Karpas-422 (cell line): ENCODE measurements at regions not wholly inside any gene's neighbourhood (a gene's known extent, or its start where the extent isn't known, plus 50 kb on each side); places are given as distances from the start of the nearest gene placed in this dataset.
"Not testable (repeated sequence)": the region's sequence is repeated elsewhere in the genome, so short reads cannot be mapped to it uniquely, and the experiment has no call there.

Source experiments
- DNase-seq: peaks from one replicate; pipeline ENCODE4 v3.0.0-alpha.2; 2015
- H2AFZ ChIP-seq: fragments of 200-600 bp; sonication (generic); 2 replicates; pipeline ENCODE4 v1.6.1; 2014; ENCODE audit warnings: antibody characterized with exemption, low read length, mixed read lengths
- H3K27ac ChIP-seq: fragments of 200-600 bp; sonication (generic); 2 replicates; pipeline ENCODE4 v1.5.1; 2014; ENCODE audit warnings: mild to moderate bottlenecking, low read length, moderate library complexity
- H3K27me3 ChIP-seq: fragments of 200-600 bp; sonication (generic); 2 replicates; pipeline ENCODE4 v1.6.1; 2014; ENCODE audit warnings: low read length, mixed read lengths
- H3K36me3 ChIP-seq: fragments of 200-600 bp; sonication (generic); 2 replicates; pipeline ENCODE4 v1.6.1; 2014; ENCODE audit warnings: low read length, mixed read lengths; ENCODE audit not compliant: insufficient read depth
- H3K4me1 ChIP-seq: fragments of 200-600 bp; sonication (generic); 2 replicates; pipeline ENCODE4 v1.6.1; 2014; ENCODE audit warnings: mild to moderate bottlenecking, low read length, mixed read lengths
- H3K4me2 ChIP-seq: fragments of 200-600 bp; sonication (generic); 2 replicates; pipeline ENCODE4 v1.6.1; 2014; ENCODE audit warnings: low read length, low read depth, mild to moderate bottlenecking; ENCODE audit not compliant: poor library complexity, severe bottlenecking
- H3K4me3 ChIP-seq: fragments of 200-600 bp; sonication (generic); 2 replicates; pipeline ENCODE4 v1.5.1; 2014; ENCODE audit warnings: mild to moderate bottlenecking, antibody characterized with exemption, low read length, mixed read lengths
- H3K79me2 ChIP-seq: fragments of 200-600 bp; sonication (generic); 2 replicates; pipeline ENCODE4 v1.6.1; 2014; ENCODE audit warnings: mild to moderate bottlenecking, low read length, mixed read lengths
- H3K9ac ChIP-seq: fragments of 200-600 bp; sonication (generic); 2 replicates; pipeline ENCODE4 v1.6.0; 2014; ENCODE audit warnings: low read length
- H3K9me2 ChIP-seq: fragments of 200-600 bp; sonication (generic), shearing (Covaris generic); replicated peaks from 2 replicates; pipeline ENCODE4 v1.6.0; 2014; ENCODE audit warnings: mild to moderate bottlenecking, low read length, moderate library complexity; ENCODE audit not compliant: insufficient read depth
- H3K9me3 ChIP-seq: fragments of 300-700, 200-600 bp; sonication (generic); 2 replicates; pipeline ENCODE4 v1.6.1; 2014; ENCODE audit warnings: low read length, mixed read lengths
- H4K20me1 ChIP-seq: fragments of 200-600 bp; sonication (generic); 2 replicates; pipeline ENCODE4 v1.6.1; 2014; ENCODE audit warnings: mild to moderate bottlenecking, antibody characterized with exemption, low read length, low read depth; ENCODE audit not compliant: insufficient read depth

- H3K9me3 ChIP-seq, H3K4me3 ChIP-seq, H3K27ac ChIP-seq, H3K4me2 ChIP-seq, H3K79me2 ChIP-seq, DNase-seq, H3K36me3 ChIP-seq, H4K20me1 ChIP-seq, H3K4me1 ChIP-seq, H3K27me3 ChIP-seq, H3K9me2 ChIP-seq, H2AFZ ChIP-seq, H3K9ac ChIP-seq: not testable (repeated sequence)
Measured at GRCh38 chr10:60581782-60582181, 192.1 kb upstream of the ANK3 start.

GRCh38 chr10:60578217-60578616, 188.5 kb upstream of the ANK3 start:
- Histone ChIP-seq H3K36me3 (no peaks in the 10 kb centered on the region), H3K4me2 (no peak overlapping the region), H2AFZ (no peak overlapping the region)

GRCh38 chr10:60576130-60577069, 186.7 kb upstream of the ANK3 start:
- DNase-seq = no peak
- Histone ChIP-seq H4K20me1 (no peaks in the 10 kb centered on the region), H3K9me2 (no peaks in the 10 kb centered on the region), H3K4me1 (0 out of 2 replicates have a peak, but pooled peaks cover 5% of the 10 kb centered on the region), H3K79me2 (no peaks in the 10 kb centered on the region), H2AFZ (no peak overlapping the region), H3K4me3 (no peak overlapping the region), H3K36me3 (no peaks in the 10 kb centered on the region), H3K27ac (no peak overlapping the region), H3K27me3 (no peaks in the 10 kb centered on the region), H3K9ac (no peak overlapping the region), H3K4me2 (no peak overlapping the region), H3K9me3 (no peaks in the 10 kb centered on the region)

More at GRCh38 chr10:60578217-60578616, 188.5 kb upstream of the ANK3 start:
- Histone ChIP-seq H3K4me3 (no peak overlapping the region), H3K9me3 (no peaks in the 10 kb centered on the region), H4K20me1 (no peaks in the 10 kb centered on the region), H3K27me3 (no peaks in the 10 kb centered on the region), H3K79me2 (no peaks in the 10 kb centered on the region), H3K9ac (no peak overlapping the region), H3K4me1 (no peaks in the 10 kb centered on the region), H3K9me2 (no peaks in the 10 kb centered on the region), H3K27ac (no peak overlapping the region)
- no peak for DNase-seq

GRCh38 chr10:60575105-60575504, 185.4 kb upstream of the ANK3 start:
- no peak overlapping the region for H2AFZ ChIP-seq
- no peaks in the 10 kb centered on the region for H3K27me3 ChIP-seq
- H4K20me1 ChIP-seq = no peaks in the 10 kb centered on the region
- no peak overlapping the region for H3K4me3 ChIP-seq
- no peak overlapping the region for H3K27ac ChIP-seq
- H3K4me2 ChIP-seq = no peak overlapping the region
- H3K79me2 ChIP-seq = no peaks in the 10 kb centered on the region
- no peaks in the 10 kb centered on the region for H3K36me3 ChIP-seq
- no peaks in the 10 kb centered on the region for H3K9me3 ChIP-seq
- 0 out of 2 replicates have a peak, but pooled peaks cover 5% of the 10 kb centered on the region for H3K4me1 ChIP-seq
- no peaks in the 10 kb centered on the region for H3K9me2 ChIP-seq
- no peak overlapping the region for H3K9ac ChIP-seq
- DNase-seq = no peak

- Histone ChIP-seq H3K9me3 (no peaks in the 10 kb centered on the region), H3K27me3 (no peaks in the 10 kb centered on the region), H3K27ac (no peak overlapping the region), H4K20me1 (no peaks in the 10 kb centered on the region), H3K9ac (no peak overlapping the region), H3K4me2 (no peak overlapping the region), H3K36me3 (no peaks in the 10 kb centered on the region), H3K4me3 (no peak overlapping the region), H2AFZ (no peak overlapping the region), H3K79me2 (no peaks in the 10 kb centered on the region), H3K4me1 (0 out of 2 replicates have a peak, but pooled peaks cover 5% of the 10 kb centered on the region), H3K9me2 (no peaks in the 10 kb centered on the region)
- DNase-seq = no peak
Measured at GRCh38 chr10:60574388-60574787, 184.7 kb upstream of the ANK3 start.

- H3K9ac ChIP-seq = no peak overlapping the region
- no peak overlapping the region for H3K27ac ChIP-seq
- no peak overlapping the region for H3K4me3 ChIP-seq
- no peak overlapping the region for H3K4me2 ChIP-seq
- no peak for DNase-seq
- H2AFZ ChIP-seq = no peak overlapping the region
- H3K27me3 ChIP-seq = no peaks in the 10 kb centered on the region
- 0 out of 2 replicates have a peak, but pooled peaks cover 5% of the 10 kb centered on the region for H3K4me1 ChIP-seq
- H3K36me3 ChIP-seq = no peaks in the 10 kb centered on the region
- no peaks in the 10 kb centered on the region for H3K9me2 ChIP-seq
- no peaks in the 10 kb centered on the region for H4K20me1 ChIP-seq
- no peaks in the 10 kb centered on the region for H3K9me3 ChIP-seq
- no peaks in the 10 kb centered on the region for H3K79me2 ChIP-seq
Measured at GRCh38 chr10:60573336-60573735, 183.7 kb upstream of the ANK3 start.

GRCh38 chr10:60572511-60573194, 183.0 kb upstream of the ANK3 start:
- Histone ChIP-seq H3K9me2 (no peaks in the 10 kb centered on the region), H3K4me1 (0 out of 2 replicates have a peak, but pooled peaks cover 5% of the 10 kb centered on the region), H3K36me3 (no peaks in the 10 kb centered on the region), H2AFZ (peak overlapping the region; percentile 31; the same call in 1 of the 2 replicates), H3K79me2 (no peaks in the 10 kb centered on the region), H3K27me3 (no peaks in the 10 kb centered on the region), H3K4me3 (peak overlapping the region; percentile 13; the same call in 1 of the 2 replicates), H3K4me2 (peak overlapping the region; percentile 18), H3K9me3 (no peaks in the 10 kb centered on the region), H4K20me1 (no peaks in the 10 kb centered on the region), H3K9ac (no peak overlapping the region), H3K27ac (no peak overlapping the region)
- DNase-seq = no peak

GRCh38 chr10:60570896-60571295, 181.2 kb upstream of the ANK3 start:
- Histone ChIP-seq H3K79me2 (no peaks in the 10 kb centered on the region), H3K4me3 (no peak overlapping the region), H3K4me2 (no peak overlapping the region), H2AFZ (no peak overlapping the region), H3K27me3 (no peaks in the 10 kb centered on the region), H3K27ac (no peak overlapping the region), H3K9me2 (no peaks in the 10 kb centered on the region), H3K4me1 (0 out of 2 replicates have a peak, but pooled peaks cover 5% of the 10 kb centered on the region), H3K9ac (no peak overlapping the region), H4K20me1 (no peaks in the 10 kb centered on the region), H3K36me3 (no peaks in the 10 kb centered on the region), H3K9me3 (no peaks in the 10 kb centered on the region)
- no peak for DNase-seq
